GM19035 (cell line): ENCODE measurements at regions not wholly inside any gene's neighbourhood (a gene's known extent, or its start where the extent isn't known, plus 50 kb on each side); places are given as distances from the start of the nearest gene placed in this dataset.

Source experiments
- ATAC-seq: cut with Tn5 transposase; IDR thresholded peaks from one replicate; pipeline ENCODE4 v1.9.1; 2021; ENCODE audit not compliant: unreplicated experiment

GRCh38 chr2:118699447-118700175 is 147.8 kb downstream of the EN1 start:
- no peak for ATAC-seq

GRCh38 chr2:118698564-118698963 is 148.9 kb downstream of the EN1 start:
- ATAC-seq: no peak

GRCh38 chr2:118697781-118698180 is 149.7 kb downstream of the EN1 start:
- no peak for ATAC-seq

- no peak for ATAC-seq
Measured at GRCh38 chr2:118696786-118697465, 150.5 kb downstream of the EN1 start.

GRCh38 chr2:118693287-118693822 is 154.1 kb downstream of the EN1 start:
- ATAC-seq: no peak

- ATAC-seq: no peak
Measured at GRCh38 chr2:118689874-118690273, 157.6 kb downstream of the EN1 start.

GRCh38 chr2:118689456-118689855 is 158.0 kb downstream of the EN1 start:
- no peak for ATAC-seq

- ATAC-seq: no peak
Measured at GRCh38 chr2:118689033-118689432, 158.4 kb downstream of the EN1 start.

- ATAC-seq: no peak
Measured at GRCh38 chr2:118687698-118688097, 159.8 kb downstream of the EN1 start.

- no peak for ATAC-seq
Measured at GRCh38 chr2:118687192-118687591, 160.3 kb downstream of the EN1 start.

GRCh38 chr2:118686346-118686745 is 161.1 kb downstream of the EN1 start:
- ATAC-seq: no peak

- no peak for ATAC-seq
Measured at GRCh38 chr2:118683460-118683859, 164.0 kb downstream of the EN1 start.

GRCh38 chr2:118678985-118679384 is 168.5 kb downstream of the EN1 start:
- no peak for ATAC-seq

GRCh38 chr2:118677546-118677945 is 169.9 kb downstream of the EN1 start:
- no peak for ATAC-seq

GRCh38 chr2:118675531-118675930 is 171.9 kb downstream of the EN1 start:
- no peak for ATAC-seq

GRCh38 chr2:118672571-118673158 is 174.8 kb downstream of the EN1 start:
- ATAC-seq: no peak

GRCh38 chr2:118671701-118672454 is 175.6 kb downstream of the EN1 start:
- ATAC-seq: no peak

- ATAC-seq: no peak
Measured at GRCh38 chr2:118670838-118671237, 176.6 kb downstream of the EN1 start.

GRCh38 chr2:118670276-118670675 is 177.2 kb downstream of the EN1 start:
- ATAC-seq: no peak

GRCh38 chr2:118669654-118670053 is 177.8 kb downstream of the EN1 start:
- ATAC-seq: no peak
